DND-41 (cell line): ENCODE measurements at regions not wholly inside any gene's neighbourhood (a gene's known extent, or its start where the extent isn't known, plus 50 kb on each side); places are given as distances from the start of the nearest gene placed in this dataset.

Experiments
- EZH2 ChIP-seq: IDR thresholded peaks from 3 replicates; pipeline ENCODE4 v1.6.1; 2012; ENCODE audit warnings: borderline replicate concordance, low read depth, mild to moderate bottlenecking, moderate library complexity, low read length, inconsistent platforms; ENCODE audit not compliant: severe bottlenecking
- TF ChIP-seq, protein P1 (sequence below): IDR thresholded peaks from 2 replicates; pipeline ENCODE4 v1.5.1; 2012; ENCODE audit warnings: borderline replicate concordance, low read length, moderate library complexity, mild to moderate bottlenecking; ENCODE audit not compliant: poor library complexity, severe bottlenecking; ENCODE audit errors: extremely low read depth

DNA sequence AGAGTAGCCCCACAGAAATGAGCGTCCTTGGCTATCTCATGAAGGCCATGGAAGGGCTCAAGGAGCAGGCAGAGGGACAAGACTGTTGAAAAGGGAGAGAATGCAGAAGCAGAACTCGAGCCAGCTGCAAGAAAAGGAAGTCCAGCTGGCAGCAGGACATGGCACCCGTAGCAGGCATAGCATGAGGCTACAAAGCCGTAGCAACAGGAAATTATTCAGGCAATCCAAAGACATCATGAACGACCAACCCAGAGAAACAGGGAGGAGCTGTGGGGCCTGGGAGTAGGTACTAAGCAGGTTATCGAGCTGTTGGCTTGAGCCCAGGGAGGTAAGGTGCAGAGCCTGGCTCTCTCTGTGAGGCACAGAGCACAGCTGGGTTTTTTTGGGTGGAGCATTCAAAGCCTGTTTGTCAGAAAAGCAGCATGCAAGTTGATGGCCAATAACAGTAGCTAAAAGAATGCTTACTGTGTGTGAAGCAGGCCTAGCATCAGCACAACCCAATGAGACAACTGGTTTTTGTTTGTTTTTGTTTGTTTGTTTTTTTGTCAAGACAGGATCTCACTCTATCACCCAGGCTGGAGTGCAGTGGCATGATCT lies 144.0 kb upstream of the SMAD3 start:
- TF ChIP-seq, protein P1, sequence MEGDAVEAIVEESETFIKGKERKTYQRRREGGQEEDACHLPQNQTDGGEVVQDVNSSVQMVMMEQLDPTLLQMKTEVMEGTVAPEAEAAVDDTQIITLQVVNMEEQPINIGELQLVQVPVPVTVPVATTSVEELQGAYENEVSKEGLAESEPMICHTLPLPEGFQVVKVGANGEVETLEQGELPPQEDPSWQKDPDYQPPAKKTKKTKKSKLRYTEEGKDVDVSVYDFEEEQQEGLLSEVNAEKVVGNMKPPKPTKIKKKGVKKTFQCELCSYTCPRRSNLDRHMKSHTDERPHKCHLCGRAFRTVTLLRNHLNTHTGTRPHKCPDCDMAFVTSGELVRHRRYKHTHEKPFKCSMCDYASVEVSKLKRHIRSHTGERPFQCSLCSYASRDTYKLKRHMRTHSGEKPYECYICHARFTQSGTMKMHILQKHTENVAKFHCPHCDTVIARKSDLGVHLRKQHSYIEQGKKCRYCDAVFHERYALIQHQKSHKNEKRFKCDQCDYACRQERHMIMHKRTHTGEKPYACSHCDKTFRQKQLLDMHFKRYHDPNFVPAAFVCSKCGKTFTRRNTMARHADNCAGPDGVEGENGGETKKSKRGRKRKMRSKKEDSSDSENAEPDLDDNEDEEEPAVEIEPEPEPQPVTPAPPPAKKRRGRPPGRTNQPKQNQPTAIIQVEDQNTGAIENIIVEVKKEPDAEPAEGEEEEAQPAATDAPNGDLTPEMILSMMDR = no peak
- no peak for TF ChIP-seq EZH2
